22Rv1 (cell line): ENCODE measurements at regions not wholly inside any gene's neighbourhood (a gene's known extent, or its start where the extent isn't known, plus 50 kb on each side); places are given as distances from the start of the nearest gene placed in this dataset.

Source experiments
- ZFX ChIP-seq: fragments of 450-650 bp; IDR thresholded peaks from 2 replicates; pipeline ENCODE4 v1.6.1; 2017; ENCODE audit warnings: antibody characterized with exemption, borderline replicate concordance
- TF ChIP-seq, protein P1 (sequence below): fragments of 450-650 bp; IDR thresholded peaks from 2 replicates; pipeline ENCODE4 v1.5.1; 2017; ENCODE audit warnings: mild to moderate bottlenecking

DNA sequence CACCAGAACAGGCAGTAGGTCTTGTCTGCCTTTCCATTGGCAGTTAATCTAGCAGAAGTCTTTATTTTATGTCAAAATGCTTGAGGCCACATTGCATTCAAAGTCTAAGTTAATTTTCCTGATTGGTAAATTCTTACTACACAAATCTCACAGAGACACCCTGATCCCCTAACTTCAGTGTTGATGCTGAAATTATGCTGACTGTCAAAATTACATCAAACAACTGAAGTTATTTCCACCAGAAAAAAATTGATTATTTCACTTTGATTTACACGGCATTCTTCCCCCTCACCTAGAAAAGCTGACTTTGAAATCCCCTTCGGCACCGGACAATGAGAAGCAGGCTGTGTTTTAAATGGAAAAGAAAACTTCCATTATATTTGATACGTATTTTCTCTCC, 99.1 kb downstream of the MAF start:
- TF ChIP-seq ZFX, result no peak
- TF ChIP-seq, protein P1, sequence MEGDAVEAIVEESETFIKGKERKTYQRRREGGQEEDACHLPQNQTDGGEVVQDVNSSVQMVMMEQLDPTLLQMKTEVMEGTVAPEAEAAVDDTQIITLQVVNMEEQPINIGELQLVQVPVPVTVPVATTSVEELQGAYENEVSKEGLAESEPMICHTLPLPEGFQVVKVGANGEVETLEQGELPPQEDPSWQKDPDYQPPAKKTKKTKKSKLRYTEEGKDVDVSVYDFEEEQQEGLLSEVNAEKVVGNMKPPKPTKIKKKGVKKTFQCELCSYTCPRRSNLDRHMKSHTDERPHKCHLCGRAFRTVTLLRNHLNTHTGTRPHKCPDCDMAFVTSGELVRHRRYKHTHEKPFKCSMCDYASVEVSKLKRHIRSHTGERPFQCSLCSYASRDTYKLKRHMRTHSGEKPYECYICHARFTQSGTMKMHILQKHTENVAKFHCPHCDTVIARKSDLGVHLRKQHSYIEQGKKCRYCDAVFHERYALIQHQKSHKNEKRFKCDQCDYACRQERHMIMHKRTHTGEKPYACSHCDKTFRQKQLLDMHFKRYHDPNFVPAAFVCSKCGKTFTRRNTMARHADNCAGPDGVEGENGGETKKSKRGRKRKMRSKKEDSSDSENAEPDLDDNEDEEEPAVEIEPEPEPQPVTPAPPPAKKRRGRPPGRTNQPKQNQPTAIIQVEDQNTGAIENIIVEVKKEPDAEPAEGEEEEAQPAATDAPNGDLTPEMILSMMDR, result no peak
